COR-L47 (cell line): ENCODE measurements at regions not wholly inside any gene's neighbourhood (a gene's known extent, or its start where the extent isn't known, plus 50 kb on each side); places are given as distances from the start of the nearest gene placed in this dataset.
"Not testable (repeated sequence)": the region's sequence is repeated elsewhere in the genome, so short reads cannot be mapped to it uniquely, and the experiment has no call there.

Experiments
- DNase-seq: peaks from one replicate; lab custom pipeline; 2025; lab: John Stamatoyannopoulos, UW

- no peak for DNase-seq
Measured at GRCh38 chr3:23706111-23706510, 99.6 kb upstream of the UBE2E1 start.

DNA sequence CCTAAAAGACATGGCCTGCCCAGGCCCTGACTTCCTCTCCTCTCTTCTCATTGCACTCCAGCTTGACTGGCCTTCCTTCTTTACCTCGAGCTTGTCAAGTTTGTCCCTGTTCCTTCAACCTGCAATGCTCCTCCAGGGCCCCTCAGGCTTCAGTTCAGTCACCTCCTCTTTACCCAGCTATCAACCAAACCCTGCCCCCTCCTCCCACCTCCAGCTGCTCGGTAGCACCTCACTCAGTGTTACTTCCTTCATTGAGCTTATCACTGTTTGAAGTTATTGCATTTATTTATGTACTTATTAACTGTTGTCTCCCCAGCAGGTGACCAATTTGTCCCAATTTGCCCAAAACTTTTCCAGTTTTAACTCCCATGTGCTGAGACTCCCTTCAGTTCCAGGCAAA lies 95.8 kb upstream of the UBE2E1 start:
- DNase-seq: no peak

GRCh38 chr3:23710555-23710954 lies 95.2 kb upstream of the UBE2E1 start:
- DNase-seq: no peak

DNA sequence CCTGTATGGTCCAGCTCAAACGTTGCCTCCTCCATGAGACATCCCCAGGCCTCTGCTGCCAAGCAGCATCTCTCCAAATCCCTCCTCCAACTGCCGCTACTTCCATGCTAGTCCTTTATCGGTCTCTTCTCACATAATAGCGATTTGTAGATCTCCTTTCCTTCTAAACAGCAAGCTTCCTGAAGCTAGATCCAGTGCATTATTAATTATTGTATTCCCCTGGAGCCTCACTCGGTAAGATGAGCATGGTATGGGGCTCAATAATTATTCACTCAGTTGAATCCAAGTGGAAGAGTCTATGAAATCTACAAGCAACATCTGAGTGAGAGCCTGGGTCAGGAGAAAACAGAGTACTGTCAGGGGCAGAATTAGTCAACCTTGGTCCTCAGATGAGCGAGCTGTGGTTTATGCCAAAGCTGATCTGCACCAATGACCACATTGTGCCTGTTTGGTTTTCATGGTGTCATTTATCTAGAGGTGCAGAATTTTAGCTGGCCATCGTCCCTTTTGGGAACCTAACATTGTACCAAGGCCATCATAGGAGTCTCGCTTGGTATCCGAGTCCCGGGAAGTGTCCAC lies 93.8 kb upstream of the UBE2E1 start:
- no peak for DNase-seq

GRCh38 chr3:23712656-23713559 lies 92.8 kb upstream of the UBE2E1 start:
- DNase-seq: no peak

DNA sequence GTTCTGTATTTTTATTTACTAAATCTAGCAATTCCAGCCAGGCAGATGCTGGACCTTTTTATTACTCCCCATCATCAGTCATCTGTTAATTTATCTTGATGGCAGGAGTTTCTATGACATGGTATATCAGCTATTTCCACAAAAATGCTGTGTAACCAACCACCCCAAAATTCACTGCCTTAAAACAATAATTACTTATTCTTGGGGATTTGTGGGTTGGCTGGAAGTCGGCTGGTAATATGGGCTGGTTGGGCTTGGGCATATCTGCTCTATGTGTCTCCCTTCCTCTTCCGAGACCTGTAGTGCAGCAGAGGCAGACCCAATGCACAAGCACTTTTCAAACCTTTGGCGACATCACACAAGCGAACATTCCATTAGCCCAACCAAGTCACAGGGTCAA lies 92.1 kb upstream of the UBE2E1 start:
- no peak for DNase-seq

GRCh38 chr3:23720059-23720458 lies 85.7 kb upstream of the UBE2E1 start:
- no peak for DNase-seq

- no peak for DNase-seq
Measured at GRCh38 chr3:23720885-23721284, 84.9 kb upstream of the UBE2E1 start.

DNA sequence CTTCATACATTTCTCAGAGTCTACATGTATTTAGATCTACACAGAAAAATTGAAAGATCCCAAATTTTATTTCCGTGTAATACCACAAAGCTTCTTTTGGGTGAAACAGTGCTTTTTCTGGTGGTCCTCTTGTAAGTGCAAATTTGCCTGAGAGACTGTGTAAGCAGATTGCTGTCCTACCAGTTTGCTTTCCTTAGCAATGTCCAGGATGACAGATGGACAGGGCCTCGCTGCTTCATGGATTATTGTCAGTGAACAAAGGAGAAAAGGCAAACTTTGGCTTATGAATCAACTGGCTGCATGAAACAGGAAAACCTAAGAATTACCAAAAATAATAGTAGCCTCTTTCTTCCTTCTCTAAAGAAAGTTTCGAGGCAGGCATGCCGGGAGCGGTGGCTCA lies 82.6 kb upstream of the UBE2E1 start:
- no peak for DNase-seq

GRCh38 chr3:23723930-23724329 lies 81.8 kb upstream of the UBE2E1 start:
- no peak for DNase-seq

- no peak for DNase-seq
Measured at GRCh38 chr3:23726811-23727548, 78.8 kb upstream of the UBE2E1 start.

GRCh38 chr3:23728601-23729117 lies 77.1 kb upstream of the UBE2E1 start:
- DNase-seq: no peak

GRCh38 chr3:23729362-23729761 lies 76.4 kb upstream of the UBE2E1 start:
- DNase-seq: not testable (repeated sequence)

DNA sequence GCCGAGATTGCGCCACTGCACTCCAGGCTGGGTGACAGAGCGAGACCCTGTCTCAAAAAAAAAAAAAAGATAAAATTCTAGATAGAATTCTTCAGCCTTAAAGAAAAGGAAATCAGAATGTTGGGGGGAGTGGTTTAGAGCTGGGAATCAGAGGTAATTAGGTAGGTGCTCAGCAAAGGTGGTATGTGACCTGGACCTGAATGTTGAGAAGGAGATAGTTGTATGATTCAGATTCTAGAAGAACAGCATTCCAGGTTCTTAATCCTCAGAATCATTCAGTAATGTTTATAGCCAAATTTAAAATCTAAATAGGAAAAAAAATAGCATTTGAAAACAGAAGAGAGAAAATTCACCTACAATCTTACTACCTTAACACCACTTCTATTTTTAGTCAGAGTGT lies 71.3 kb upstream of the UBE2E1 start:
- DNase-seq: no peak

- DNase-seq: no peak
Measured at GRCh38 chr3:23735062-23735461, 70.7 kb upstream of the UBE2E1 start.

DNA sequence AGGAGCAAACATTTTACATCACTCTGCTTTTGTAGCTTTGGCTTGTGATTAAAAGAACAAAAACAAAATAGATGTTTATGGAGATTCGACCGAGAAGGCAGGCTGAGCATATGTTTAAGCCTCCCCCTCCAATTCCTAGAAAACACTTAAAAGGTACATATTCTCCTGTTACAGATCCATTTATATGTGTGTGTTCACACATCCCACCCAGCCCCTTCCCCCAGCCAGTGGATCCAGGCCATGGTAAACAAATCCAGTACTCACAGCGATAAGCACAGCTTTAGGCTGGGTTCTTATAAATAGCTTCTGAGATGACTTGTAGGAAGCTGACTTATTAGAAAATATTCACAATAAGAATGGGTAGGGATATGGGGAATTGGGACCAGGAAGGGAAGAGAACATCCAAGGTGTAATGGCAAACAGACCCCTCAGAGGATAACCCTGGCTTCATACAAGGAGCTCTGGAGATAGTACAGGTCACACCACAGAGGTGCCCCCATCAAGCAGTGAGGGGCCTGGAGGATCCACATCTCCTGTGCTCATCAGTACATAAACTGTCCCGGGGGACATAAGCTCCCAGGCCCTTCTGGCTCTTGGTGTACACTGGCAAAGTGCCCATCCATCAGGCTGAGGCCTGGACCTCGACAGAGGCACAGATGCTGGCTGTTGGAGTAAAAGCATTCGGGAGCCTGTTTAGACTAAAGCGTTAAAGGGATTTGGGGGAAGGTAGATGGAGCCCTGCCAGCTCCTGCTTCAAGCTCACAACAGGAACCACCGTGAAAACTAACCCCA lies 70.0 kb upstream of the UBE2E1 start:
- DNase-seq: peak; percentile 29

- DNase-seq: no peak
Measured at GRCh38 chr3:23738944-23739343, 66.8 kb upstream of the UBE2E1 start.

- DNase-seq: no peak
Measured at GRCh38 chr3:23739536-23739935, 66.2 kb upstream of the UBE2E1 start.

DNA sequence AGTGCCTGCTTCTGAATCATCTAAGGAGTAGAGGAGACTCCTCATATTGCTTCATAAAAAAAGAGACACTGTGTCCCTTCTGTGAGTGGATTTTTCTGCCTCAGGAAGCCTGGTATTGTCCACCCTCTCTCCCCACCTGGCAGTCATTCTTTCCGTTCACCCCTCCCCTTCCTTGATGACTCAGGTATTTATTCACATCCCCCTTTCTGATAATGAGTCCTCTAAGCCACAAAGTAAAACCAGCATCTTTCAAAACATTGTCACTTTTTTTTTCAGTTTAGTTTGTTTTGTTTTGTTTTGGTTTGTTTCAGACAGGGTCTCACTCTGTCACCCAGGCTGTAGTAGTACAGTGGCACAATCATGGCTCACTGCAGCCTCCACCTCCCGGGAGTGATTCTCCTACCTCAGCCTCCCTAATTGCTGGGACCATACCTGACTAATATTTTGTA lies 65.2 kb upstream of the UBE2E1 start:
- DNase-seq: no peak

DNA sequence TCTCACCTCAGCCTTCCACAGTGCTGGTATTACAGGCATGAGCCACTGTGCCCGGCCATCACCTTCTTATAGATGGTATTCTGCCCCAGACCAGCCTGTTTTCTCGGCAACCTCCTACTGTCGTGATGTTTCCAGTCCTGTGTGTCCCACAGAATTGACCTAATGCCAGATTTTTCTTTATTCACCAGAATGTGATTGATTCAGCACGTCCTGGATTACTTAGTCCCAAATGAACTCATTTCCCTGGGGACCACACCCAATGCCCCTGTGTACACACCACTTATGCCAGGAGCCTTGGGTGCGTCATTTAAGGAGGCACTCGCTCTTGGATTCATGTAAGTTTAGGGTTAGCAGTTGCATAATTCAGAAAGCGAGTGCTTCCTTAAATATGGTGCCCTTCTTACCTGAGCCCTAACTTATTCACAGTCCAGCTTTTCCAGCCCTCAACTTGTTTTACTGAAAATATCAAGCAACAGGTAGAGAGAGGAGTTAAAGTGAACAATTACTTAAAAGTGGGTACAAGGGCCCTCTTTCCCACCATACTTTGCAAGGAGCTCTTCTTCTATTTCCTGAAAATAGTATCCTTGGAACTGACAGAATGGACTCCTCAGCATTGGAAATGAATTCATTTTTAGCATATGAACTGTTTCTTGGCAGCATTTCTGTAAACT lies 64.6 kb upstream of the UBE2E1 start:
- DNase-seq: no peak

DNA sequence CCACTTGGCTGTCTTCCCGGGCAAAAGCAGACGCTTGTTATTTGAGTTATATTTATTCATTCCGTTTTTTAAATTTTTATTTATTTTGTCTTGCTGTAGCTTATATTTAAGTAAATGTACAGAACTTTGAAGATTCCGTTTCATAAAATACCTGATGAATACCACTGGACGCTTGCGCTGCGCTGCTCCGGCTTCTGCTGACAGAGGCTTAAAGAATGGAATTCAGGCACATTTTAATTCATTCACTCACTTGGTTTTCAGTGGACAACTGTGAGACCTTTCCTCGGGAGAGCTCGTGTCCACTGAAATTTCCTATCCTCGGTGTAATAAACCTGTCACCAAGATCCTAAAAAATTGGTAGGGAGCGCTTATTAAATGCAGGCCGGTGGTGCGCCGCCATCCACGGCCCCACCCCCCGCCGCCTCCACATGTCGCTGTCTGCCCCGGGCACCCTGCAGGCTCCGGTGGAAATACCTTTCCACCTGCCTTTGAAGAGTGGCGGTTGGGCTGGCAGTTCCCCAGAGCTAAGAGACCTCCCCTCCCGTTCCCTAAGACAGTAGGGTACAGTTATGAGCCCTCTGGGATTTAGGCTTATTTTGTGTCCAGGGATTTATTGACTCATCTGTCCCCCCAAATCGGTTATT lies 62.5 kb upstream of the UBE2E1 start:
- peak; percentile 26 for DNase-seq
